ENCODE measurements at regions not wholly inside any gene's neighbourhood (a gene's known extent, or its start where the extent isn't known, plus 50 kb on each side); places are given as distances from the start of the nearest gene placed in this dataset.

DNA sequence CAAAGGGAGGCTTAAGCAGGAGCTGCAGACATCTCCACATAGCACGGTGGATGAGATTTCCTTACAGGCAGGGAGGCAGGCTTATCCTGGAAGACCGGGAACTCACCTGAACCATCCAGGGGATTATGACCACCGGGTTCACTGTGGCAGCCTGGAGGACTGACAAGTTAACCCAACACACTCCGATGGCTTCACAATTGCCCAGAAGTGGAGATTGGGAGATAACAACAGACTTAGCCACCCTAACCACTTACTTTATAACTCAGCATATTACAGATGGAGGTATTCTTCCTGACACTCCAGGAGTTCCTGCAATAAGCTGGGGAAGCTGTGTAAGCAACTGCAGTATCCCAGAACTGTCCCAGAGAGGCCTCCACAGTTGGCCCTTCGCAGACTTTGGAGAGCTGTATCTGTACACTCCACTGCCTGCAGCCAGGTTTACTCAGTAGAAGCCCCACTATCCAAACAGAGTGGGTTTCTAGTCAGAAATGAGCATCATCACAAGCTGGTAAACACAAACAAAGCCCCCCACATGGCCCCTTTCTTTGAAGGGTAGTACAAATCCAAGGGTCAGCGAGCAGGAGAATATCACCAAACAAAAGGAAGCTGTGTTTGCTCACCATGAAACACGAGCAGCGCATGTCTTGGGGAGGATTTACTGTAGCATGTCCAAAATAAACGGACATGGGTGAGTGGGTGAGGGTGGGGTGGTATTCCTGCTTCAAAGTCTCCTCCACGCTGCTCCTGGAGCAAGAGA, 462.2 kb downstream of the RASEF start:
- TF ChIP-seq RAD21 (conservative IDR thresholded peaks at IDR 0.05) = no peak
- no peak for TF ChIP-seq MXI1 (conservative IDR thresholded peaks at IDR 0.05; ENCODE audit: poor library complexity, severe bottlenecking)
